HG03342 (cell line): ENCODE measurements at regions not wholly inside any gene's neighbourhood (a gene's known extent, or its start where the extent isn't known, plus 50 kb on each side); places are given as distances from the start of the nearest gene placed in this dataset.
"Not testable (repeated sequence)": the region's sequence is repeated elsewhere in the genome, so short reads cannot be mapped to it uniquely, and the experiment has no call there.

Source experiments
- ATAC-seq: cut with Tn5 transposase; IDR thresholded peaks from one replicate; pipeline ENCODE4 v1.9.1; 2021; ENCODE audit warnings: mild to moderate bottlenecking, moderate library complexity; ENCODE audit not compliant: unreplicated experiment

DNA sequence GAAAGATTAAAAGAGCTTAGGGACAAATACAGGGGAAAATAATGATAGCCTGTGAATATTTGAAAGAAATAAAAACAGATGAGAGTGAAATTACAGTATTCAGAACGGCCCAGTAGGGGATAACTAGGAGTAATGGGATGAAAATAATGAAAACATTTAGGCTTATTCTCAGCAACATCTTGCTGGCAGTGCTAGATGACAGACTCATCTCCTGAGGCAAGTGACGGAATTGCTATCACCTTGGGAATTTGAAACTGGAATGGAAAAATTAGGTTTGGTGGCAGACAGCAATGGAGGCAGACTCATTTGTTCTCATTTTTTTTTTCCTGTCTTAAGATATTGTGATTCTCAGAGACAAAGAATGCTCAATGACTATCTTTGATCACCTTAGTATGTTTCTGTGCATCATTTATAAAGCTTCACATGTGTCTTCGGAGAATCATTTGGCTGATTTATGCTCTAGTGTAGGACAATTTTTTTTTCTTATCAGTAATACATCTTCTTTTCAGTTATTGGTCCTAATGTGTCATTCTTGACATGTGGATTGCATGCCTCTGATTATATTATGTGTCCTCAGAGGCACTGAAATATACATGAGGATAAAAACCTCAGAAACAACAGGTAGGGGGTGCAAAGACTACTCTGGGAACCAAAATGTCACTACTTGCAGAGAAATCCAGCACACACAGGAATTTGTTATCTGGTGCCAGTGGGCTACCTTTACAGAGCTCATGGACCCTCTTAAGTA, 711.7 kb downstream of the EDEM1 start:
- ATAC-seq = no peak

DNA sequence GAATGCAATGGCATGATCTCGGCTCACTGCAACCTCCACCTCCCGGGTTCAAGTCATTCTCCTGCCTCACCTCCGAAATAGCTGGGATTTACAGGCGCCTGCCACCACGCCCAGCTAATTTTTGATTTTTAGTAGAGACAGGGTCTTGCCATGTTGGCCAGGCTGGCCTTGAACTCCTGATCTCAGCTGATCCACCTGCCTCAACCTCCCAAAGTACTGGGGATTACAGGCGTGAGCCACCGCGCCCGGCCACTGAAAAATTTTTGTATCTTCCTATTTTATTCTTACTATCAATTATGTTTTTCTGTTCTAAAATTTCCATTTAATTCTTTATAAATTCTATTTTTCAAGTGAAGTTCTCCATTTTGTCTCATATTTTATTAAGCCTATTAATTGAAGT, 730.4 kb downstream of the EDEM1 start:
- no peak for ATAC-seq

DNA sequence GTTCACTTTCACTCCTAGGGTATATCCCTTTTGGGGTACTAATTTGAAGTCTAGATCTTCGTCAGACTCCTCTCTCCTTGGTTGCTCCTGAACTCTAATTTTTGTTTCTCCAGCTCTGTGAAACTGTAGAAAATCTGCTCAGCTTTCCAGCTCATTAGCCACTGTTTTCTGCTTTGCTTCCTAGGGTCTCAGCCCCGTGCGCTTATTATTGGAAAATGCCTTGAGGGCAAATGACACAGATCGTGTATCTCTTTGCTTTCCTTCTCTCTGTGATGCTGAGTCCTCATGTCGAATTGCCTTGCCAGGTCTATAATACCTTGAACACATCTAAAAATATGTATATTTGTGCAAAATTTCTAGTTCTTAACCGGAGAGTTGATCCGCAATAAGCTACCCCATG, 731.1 kb downstream of the EDEM1 start:
- ATAC-seq = no peak

DNA sequence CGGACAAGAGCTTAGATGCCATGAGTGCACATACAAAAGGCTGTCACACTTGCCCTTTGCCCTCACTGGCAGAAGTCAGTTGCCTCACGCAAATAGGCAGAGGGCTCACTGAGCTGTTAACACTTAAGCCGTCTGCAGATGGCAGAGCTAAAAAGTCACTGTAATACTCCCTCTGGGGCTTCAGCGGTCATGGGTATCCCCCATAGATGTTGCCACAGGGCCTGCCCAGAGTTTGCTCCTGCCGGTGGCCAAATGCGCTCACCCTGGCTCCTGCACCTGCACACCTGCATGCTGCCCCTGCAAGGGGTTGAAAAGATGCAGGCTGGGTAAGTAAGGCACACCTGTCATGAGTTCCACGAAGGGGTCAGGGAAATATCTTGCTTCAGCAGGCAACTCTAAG, 741.5 kb downstream of the EDEM1 start:
- ATAC-seq = no peak

DNA sequence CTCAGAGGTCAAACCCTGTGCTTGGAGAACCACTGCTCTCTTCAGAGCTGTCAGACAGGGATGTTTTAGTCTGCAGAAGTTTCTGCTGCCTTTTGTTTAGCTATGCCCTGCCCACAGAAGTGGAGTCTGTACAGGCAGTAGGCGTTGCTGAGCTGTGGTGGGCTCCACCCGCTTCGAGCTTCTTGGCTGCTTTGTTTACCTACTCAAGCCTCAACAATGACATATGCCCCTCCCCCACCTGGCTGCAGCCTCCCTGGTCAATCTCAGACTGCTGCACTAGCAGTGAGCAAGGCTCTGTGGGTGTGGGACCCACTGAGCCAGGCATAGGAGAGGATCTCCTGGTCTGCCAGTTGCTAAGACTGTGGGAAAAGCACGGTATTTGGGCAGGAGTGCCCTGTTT, 756.6 kb downstream of the EDEM1 start:
- ATAC-seq = not testable (repeated sequence)

DNA sequence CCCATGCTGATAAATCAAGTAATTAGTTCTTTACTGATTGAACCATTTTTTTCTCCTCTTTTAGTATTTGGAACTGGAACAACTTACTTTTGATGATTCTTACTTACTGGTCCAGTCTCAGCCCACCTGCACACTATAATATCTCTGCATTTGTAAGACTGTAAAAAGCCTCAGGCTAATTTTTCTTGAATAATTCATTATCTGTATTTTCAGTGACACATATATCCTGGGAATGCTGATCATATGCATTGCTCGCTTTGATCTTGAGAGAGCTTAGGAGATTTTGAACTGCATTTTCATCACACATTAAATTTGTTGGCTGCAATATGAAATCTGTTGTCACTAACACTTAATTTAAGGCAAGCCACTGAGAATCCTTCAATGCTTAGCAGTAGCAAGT, 760.6 kb downstream of the EDEM1 start:
- ATAC-seq = no peak

DNA sequence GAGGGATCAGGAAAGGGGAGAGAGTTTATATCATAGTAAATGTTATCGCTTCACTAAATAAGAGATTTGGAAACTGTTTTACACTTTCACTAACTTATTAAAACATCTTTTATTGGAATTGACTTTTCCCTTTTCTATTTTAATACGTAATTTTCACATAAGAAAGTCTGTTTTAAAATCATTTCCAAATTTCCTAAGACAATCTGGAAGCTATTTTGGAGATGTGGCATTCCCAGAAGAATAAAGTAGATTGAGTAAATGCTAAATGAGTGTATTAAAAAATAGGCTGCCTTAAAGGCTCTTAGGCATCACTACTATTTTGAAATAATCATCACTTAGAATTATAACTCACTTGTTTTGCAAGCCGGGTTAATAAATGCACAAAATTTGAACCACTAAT, 763.5 kb downstream of the EDEM1 start:
- no peak for ATAC-seq

DNA sequence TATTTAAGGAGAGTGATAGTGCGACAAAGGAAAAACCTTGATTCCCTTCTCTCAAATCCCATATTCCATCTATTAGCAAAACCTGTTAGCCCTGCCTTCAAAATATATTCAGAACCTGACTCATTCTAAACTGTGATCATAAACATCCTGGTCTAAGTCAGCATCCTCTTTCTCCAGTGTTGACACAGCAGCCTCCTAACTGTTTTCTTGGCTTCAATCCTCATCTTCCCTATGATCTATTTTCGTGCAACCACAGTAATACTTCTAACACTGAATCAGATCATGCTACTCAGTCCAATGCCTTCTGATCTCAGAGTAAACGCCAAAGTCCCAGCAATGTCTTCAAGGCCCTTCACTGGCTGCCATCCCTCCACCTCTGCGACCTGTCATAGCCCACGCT, 785.1 kb downstream of the EDEM1 start:
- ATAC-seq = no peak

DNA sequence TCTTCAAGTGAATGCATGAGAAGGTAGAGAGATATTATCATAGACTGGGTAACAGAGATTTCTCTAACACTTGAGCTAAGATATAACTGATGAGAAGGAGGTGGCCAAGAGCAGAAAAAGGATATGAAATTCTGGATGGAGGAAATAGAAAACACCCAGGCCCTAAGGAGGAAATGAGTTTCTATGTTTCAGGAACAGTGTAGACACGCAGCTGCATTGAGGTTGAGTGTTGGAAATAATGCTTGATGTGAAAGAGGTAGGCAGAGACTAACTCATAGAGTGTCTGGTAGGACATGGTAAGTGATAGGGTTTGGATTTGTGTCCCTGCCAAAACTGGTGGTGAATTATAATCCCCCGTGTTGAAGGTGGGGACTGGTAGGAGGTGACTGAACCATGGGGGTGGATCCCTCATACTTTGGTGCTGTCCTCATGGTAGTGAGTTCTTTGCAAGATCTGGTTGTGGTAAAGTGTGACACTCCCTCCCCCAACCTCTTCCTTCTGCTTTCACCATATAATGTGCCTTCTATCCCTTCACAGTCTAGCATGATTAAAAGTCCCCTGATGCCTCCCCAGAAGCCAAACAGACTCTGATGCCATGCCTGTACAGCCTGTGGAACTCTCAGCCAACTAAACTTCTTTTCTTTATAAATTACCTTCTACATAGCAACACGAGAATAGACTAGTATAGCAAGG, 787.3 kb downstream of the EDEM1 start:
- no peak for ATAC-seq

DNA sequence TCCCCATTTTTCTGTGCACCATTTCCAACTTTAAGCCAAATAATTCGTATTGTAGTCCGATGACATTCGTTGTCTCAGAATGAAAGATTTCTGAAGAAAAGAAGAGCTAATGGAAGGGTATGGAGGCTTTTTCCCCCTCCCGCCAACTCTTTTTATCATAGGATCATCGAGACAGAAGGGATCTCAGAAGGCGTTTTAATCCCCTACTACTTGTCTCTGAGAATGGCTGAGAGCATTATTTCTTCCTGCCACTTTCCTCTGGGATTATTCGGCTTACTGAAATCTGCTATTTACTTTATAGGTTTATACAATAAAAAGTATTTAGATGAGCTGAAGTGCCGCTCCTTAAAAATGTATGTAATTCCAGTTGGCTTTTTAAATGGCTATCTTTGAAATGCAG, 789.8 kb downstream of the EDEM1 start:
- no peak for ATAC-seq

DNA sequence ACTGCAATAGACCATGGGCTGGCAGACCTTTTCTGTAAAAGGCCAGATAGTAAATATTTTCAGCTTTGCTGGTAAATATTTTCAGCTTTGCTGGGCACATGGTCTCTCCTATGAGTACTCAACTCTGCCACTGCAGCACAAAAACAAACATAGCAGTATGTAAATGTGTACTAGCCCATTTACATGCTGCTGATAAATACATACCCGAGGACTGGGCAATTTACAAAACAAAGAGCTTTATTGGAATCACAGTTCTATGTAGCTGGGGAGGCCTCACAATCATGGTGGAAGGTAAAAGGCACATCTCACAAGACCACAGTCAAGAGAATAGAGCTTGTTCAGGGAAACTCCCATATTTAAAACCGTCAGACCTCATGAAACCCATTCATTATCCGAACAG, 793.0 kb downstream of the EDEM1 start:
- ATAC-seq = no peak

DNA sequence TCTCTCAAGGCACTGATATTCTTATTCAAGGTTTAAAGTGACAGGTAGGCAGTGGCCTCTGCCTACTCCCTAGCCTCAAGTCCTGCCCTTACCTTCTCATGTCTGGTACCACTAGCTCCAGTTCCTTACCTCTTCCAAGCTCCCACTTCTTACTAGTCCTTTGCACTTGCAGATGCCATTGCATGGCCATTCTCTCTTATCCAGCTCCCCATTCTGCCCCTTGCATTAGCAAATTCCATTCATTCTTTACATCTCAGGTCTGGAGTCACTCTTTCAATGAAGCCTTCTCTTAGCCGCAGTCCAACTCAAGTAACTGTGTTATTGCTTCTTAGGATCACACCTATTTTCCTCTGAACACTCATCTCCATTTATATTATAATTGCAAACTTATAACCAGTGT, 807.1 kb downstream of the EDEM1 start:
- no peak for ATAC-seq

DNA sequence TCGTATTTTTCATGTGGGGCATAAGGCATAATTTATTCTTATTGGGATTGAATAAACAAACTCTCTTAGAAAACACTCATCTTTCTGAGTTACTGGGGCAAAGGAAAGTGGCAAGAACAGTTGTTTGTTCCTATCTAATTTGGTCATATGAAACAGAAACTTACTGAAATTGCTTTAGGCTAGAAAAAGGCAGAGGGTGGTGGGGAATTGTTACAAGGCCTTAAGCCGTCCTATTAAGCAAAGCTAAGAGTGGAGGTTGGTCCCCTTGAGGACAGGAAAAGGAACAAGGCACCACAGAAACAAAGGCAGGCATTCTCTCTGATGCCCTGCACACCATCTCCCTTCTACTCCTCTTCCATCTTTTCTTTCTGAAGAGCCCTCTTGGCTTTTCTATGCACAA, 830.9 kb downstream of the EDEM1 start:
- ATAC-seq = no peak

DNA sequence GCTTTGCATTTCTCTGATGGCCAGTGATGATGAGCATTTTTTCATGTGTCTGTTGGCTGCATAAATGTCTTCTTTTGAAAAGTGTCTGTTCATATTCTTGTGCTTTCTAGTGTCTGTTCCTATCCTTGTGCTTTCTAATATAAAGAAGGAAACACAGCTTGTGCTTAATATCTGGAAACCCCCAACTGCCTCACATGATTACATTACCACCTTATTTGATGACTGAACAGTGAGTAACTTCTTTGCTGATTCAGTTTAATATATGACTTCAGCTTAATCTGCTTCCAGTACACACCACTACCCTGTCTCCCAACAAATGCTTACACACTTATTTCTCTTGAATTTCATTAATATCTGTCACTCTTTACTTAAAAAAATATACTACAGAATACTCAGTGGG, 835.1 kb downstream of the EDEM1 start:
- no peak for ATAC-seq

DNA sequence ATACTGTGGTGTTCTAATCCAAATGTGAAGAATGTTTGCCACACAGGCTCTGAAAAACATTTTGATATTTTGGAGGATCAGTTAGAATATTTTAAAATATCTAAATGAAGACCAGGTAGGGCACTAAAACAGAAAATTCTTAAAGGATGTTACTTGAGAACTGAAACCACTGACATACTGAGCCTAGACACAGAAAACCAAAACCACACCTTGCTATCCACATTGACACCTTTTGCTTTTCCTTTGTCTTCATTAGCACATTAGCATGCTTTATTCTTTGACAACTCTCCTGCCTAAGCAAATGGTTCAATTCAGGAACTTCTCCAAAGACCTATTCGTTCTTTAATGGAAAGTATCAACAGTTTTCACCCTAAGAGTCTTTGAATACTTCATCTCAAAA, 835.9 kb upstream of the GRM7 start:
- no peak for ATAC-seq

DNA sequence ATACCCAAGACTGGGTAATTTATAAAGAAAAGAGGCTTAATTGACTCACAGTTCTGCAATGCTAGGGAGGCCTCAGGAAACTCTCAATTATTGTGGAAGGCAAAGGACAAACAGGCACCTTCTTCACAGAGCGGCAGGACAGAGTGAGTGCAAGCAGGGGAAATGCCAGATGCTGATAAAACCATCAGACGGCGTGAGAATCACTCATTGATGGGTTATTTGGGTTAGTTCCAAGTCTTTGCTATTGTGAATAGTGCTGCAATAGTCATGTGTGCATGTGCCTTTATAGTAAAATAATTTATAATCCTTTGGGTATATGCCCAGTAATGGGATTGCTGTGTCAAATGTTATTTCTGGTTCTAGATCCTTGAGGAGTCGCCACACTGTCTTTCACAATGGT, 830.3 kb upstream of the GRM7 start:
- ATAC-seq = not testable (repeated sequence)

DNA sequence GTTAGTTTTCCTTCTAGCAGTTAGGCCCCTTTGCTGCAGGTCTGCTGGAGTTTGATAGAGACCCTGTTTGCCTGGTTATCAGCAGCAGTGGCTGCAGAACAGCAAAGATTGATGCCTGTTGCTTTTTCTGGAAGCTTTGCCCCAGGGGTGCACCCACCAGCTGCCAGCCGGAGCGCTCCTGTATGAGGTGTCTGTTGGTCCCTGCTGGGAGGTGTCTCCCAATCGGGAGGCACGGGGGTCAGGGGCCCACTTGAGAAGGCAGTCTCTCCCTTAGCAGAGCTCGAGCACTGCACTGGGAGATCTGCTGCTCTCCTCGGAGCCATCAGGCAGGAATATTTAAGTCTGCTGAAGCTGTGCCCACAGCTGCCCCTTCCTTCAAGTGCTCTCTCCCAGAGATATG, 825.3 kb upstream of the GRM7 start:
- no peak for ATAC-seq

DNA sequence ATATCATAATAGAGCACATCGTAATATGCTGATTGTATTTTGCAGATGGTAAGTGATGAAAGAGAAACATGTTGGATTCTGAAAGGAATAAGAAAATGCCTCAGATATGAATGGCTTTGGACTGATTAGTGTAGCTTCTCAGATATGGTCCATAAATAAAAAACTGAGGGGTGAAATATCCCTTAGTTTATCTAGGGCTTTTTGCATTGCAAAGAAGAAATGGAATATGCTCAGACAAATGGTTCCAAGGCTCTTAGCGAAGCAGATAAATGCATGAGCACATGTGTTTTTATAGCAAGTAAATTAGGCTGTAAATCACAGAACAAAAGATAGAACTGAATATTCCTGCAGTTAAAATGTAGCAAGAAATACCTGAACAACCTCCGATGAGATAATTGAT, 820.9 kb upstream of the GRM7 start:
- no peak for ATAC-seq

DNA sequence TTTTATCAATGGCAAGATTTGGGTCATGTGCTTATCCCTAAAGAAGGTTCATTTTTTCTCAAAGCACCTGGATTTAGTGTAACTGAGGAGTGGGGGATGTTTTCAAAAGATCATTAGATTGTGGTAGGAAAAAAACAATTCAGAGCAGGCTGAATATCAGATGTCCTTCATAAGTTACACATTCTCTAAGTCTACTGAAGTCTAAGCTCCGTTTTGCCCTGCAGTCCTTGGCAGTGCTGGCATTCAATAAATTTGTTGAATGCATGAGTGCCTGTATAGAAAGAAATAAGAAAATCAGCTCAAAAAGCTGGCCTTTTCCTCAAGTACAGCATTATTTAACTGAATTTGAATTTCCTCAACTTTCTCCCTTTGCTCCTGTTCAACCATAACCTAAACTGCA, 819.0 kb upstream of the GRM7 start:
- no peak for ATAC-seq

DNA sequence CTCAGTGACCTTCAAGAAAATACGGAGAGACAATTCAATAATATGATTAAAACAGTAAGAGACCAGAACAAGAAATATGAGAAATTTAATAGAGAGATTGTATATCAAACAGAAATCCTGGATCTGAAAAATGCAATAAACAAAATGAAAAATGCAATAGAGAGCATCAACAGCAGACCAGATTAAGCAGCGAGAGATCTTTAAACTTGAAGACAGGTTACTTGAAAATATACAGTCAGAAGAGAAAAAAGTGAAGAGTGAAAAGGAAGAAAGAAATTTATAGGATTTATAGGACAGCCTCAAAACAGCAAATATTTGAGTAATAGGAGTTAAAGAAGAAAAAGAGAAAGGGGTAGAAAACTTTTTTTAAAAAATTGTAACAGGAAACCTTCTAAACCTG, 813.9 kb upstream of the GRM7 start:
- no peak for ATAC-seq

DNA sequence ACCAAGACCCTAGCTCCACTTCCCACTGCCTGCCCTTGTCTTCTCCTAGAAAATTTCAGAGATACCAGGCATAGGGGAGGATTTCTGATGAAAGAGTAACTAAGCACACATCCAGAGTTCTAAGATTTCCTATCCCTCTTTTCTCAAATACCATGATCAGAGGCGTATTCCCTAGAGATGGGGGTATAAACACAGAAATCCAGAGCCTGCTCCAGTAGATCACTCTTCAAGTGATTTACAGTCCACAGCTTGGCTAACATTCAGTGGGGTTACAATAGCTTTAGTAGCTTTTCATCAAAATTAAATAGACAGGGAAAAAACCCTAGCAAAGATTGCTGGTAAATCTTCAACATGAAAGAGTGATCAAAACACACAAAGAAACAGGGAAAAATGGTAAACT, 800.7 kb upstream of the GRM7 start:
- no peak for ATAC-seq

DNA sequence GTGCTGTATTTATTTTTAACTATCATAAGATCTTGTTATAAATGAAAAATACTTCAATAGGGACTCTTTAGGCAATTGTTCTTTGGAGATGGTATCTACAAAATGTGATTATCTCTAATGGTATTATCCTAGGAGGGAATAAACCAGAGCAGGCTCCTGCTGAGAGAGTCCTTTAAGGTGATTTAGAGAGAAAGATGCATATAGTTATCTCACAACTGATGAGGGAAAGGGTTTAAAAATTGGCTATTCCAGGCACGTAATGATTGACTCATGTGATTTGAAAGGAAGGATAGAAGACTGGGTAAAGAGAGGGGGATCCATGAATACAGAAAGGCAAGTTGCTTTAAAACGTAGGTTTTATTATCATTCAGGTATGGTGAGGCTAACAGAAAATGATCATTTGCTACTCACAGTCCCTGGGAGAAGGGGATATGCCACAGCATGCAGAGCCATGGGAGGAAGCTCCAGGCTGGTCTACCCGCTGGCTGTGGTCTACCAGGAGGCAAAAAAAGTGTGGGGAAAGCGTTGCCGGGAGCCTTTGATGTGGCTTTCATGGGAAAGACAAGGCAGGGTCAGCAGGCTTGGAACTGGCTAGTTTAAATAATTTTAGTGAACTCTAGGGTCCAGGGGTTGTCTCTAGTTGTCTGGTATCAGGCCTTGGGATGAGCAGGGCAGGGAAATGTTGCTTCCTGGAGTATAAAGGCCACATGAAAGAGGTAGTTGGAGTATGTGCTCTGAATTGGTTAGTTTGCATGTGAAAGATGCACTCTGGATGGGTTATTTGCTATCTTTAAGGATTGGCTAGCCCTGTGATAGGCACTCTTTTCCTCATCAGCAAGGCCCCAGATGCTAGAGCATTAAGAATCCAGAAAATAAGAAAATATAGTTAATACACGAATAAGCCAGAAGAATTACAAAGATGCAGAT, 798.4 kb upstream of the GRM7 start:
- ATAC-seq = no peak
